Ishikawa (cell line): ENCODE measurements at regions not wholly inside any gene's neighbourhood (a gene's known extent, or its start where the extent isn't known, plus 50 kb on each side); places are given as distances from the start of the nearest gene placed in this dataset.

ENCODE experiments used
- EP300 ChIP-seq: IDR thresholded peaks from 2 replicates; pipeline ENCODE4 v1.6.1; 2012; ENCODE audit warnings: borderline replicate concordance
- TAF1 ChIP-seq: IDR thresholded peaks from 2 replicates; pipeline ENCODE4 v1.6.1; 2012; ENCODE audit warnings: low read depth, mild to moderate bottlenecking
- TEAD4 ChIP-seq: IDR thresholded peaks from 2 replicates; pipeline ENCODE4 v1.6.1; 2012

DNA sequence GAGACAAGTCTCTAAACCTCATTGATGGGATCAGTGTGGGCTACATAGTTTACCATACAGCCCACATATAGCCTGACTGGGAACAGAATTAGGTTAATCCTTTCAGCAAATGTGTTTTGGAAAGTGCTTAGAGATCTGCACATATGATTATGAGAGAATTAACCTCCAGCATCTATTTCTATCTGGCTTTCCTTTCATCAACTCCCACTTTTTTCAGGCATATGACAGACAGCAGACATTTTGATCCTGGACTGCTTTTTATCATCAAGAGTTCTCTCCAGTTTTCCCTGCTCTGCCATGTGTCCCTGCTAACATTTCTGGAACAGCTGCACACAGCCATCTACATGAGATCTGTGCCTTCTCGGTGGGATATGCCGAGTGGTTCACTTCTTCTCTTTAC is 139.5 kb upstream of the LRP1B start:
- TF ChIP-seq EP300 (no peak), TAF1 (no peak), TEAD4 (no peak)
